Natural killer cell (primary cell): ENCODE measurements at regions not wholly inside any gene's neighbourhood (a gene's known extent, or its start where the extent isn't known, plus 50 kb on each side); places are given as distances from the start of the nearest gene placed in this dataset.

ENCODE experiments used
- ATAC-seq, 3 donors: fragments of 150-1000 bp in 2 of 3; fragments of 200-7000 bp in 1 of 3; cut with Tn5 transposase; 1 replicate in 1 of 3; 2 replicates in 2 of 3; pipeline ENCODE4 v1.10.0; 2021; ENCODE audit warnings: mild to moderate bottlenecking in 2 of 3, moderate library complexity in 2 of 3
- DNase-seq, 2 donors: peaks; one replicate each; pipeline versions ENCODE4 v3.0.0 to v3.0.0-alpha.2; 2013 to 2021; ENCODE audit warnings: mixed read lengths in 1 of 2
- H3K27ac ChIP-seq: one replicate; pipeline ENCODE4 v1.5.1; 2013; ENCODE audit warnings: mild to moderate bottlenecking, low read length
- H3K27me3 ChIP-seq: one replicate; pipeline ENCODE4 v1.6.1; 2013; ENCODE audit warnings: low read length; ENCODE audit not compliant: control insufficient read depth, insufficient read depth
- H3K36me3 ChIP-seq: one replicate; pipeline ENCODE4 v1.6.1; 2013; ENCODE audit warnings: low read length; ENCODE audit not compliant: control insufficient read depth, insufficient read depth
- H3K4me1 ChIP-seq: one replicate; pipeline ENCODE4 v1.6.1; 2013; ENCODE audit warnings: low read length; ENCODE audit not compliant: control insufficient read depth, insufficient read depth
- H3K4me3 ChIP-seq: one replicate; pipeline ENCODE4 v1.5.1; 2013; ENCODE audit warnings: low read length
- H3K9me3 ChIP-seq: one replicate; pipeline ENCODE4 v1.6.1; 2013; ENCODE audit warnings: low read length; ENCODE audit not compliant: control insufficient read depth, insufficient read depth
- H3K27ac Mint-ChIP-seq, 2 donors: one replicate each; pipeline ENCODE4 v1.8.0; 2022; ENCODE audit warnings: mild to moderate bottlenecking in 2 of 2, mixed read lengths in 2 of 2, moderate library complexity in 1 of 2
- H3K27me3 Mint-ChIP-seq, 2 donors: one replicate each; pipeline ENCODE4 v1.8.0; 2022; ENCODE audit warnings: low read depth in 2 of 2, mixed read lengths in 2 of 2
- H3K36me3 Mint-ChIP-seq: one replicate; pipeline ENCODE4 v1.8.0; 2022; ENCODE audit warnings: mixed read lengths
- H3K4me1 Mint-ChIP-seq, 2 donors: one replicate each; pipeline ENCODE4 v1.8.0; 2022; ENCODE audit warnings: mixed read lengths in 2 of 2
- H3K4me3 Mint-ChIP-seq: one replicate; pipeline ENCODE4 v1.8.0; 2022; ENCODE audit warnings: mild to moderate bottlenecking, moderate library complexity, mixed read lengths
- H3K9me3 Mint-ChIP-seq, 2 donors: one replicate each; pipeline ENCODE4 v1.8.0; 2022; ENCODE audit warnings: mixed read lengths in 2 of 2
- CTCF ChIP-seq: fragments of 200-600 bp; IDR thresholded peaks from one replicate; pipeline ENCODE4 v1.8.0; 2022; ENCODE audit warnings: antibody characterized with exemption
- WGBS: methylation state at CpG from one replicate; pipeline ENCODE4 v1.1.7; 2013; ENCODE audit warnings: missing lambda C conversion rate; ENCODE audit not compliant: insufficient coverage; 5-methylcytosine and 5-hydroxymethylcytosine counted together
- intact Hi-C: fragments of 100-400 bp; cut with micrococcal nuclease; formaldehyde crosslinking; loops from one replicate; pipeline ENCODE4 v1.14.2; 2022

DNA sequence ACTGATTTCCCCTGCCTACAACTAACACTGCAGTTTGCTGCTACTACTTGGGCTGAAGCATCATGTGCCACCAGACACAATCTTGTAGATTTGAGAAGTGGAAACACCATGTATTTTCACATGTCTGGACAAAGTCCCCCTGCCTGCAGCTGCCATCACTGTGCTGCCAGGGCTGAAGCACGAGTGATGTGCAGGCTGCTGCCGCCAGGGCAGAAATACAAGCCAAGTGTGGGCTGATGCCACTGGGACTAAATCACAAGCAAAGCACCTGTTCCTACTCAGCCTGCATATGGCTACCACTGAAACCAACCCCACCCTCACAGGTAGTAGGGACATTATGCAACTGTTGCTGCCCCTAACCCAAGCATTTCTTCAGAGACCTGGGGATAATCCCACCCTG lies 179.5 kb upstream of the SLC35G4 start:
- ATAC-seq = no peak

DNA sequence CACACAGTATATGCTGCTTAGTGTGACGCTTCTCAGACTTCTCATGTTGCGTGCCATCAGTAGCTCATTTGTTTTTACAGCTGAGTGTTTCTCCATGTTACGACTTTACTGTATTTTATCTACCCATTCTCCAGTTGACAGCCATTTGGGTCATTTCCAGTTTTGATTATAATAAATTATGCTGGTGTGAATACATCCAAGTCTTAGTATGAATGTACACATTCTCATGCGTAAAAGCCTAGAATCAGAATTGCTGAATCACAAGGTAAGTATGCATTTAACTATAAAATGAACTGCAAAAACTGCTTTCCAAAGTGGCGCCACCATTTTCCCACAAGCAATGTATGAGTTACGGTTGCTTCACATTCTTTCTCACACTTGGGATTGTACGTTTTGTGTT lies 184.2 kb upstream of the SLC35G4 start:
- no peak for TF ChIP-seq CTCF
- Mint-ChIP-seq H3K4me3 (no peak overlapping the region), H3K4me1 (no peaks in the 10 kb centered on the region), H3K27ac (no peak overlapping the region), H3K27me3 (no peaks in the 10 kb centered on the region), H3K36me3 (no peaks in the 10 kb centered on the region), H3K9me3 (peaks cover 6% of the 10 kb centered on the region in 2 donors)
- DNase-seq (no peak), ATAC-seq (no peak)
- 79% methylated on average over 6 of the region's 7 CpGs for WGBS
- Histone ChIP-seq H3K36me3 (no peaks in the 10 kb centered on the region), H3K9me3 (no peaks in the 10 kb centered on the region), H3K27ac (no peak overlapping the region), H3K4me3 (no peak overlapping the region), H3K27me3 (no peaks in the 10 kb centered on the region), H3K4me1 (no peaks in the 10 kb centered on the region)
- intact Hi-C loops = no loop called here

More for the DNA sequence above, 179.5 kb upstream of the SLC35G4 start:
- intact Hi-C loops = no loop called here
- Histone ChIP-seq H3K27me3 (no peaks in the 10 kb centered on the region), H3K27ac (no peak overlapping the region), H3K36me3 (no peaks in the 10 kb centered on the region), H3K4me1 (no peaks in the 10 kb centered on the region), H3K9me3 (peaks cover 8% of the 10 kb centered on the region), H3K4me3 (no peak overlapping the region)
- Mint-ChIP-seq H3K27me3 (no peaks in the 10 kb centered on the region), H3K27ac (no peak overlapping the region), H3K4me1 (no peaks in the 10 kb centered on the region), H3K4me3 (no peak overlapping the region), H3K36me3 (no peaks in the 10 kb centered on the region), H3K9me3 (peaks cover 2 to 4% of the 10 kb centered on the region in 2 donors)
- DNase-seq = no peak
- 95% methylated on average over 2 of the region's 2 CpGs for WGBS
- TF ChIP-seq CTCF = no peak

GRCh38 chr18:11419338-11419737 lies 190.1 kb upstream of the SLC35G4 start:
- Mint-ChIP-seq H3K36me3 (no peaks in the 10 kb centered on the region), H3K27me3 (no peaks in the 10 kb centered on the region), H3K4me1 (no peaks in the 10 kb centered on the region), H3K27ac (no peak overlapping the region), H3K4me3 (no peak overlapping the region), H3K9me3 (peaks cover 5 to 6% of the 10 kb centered on the region in 2 donors)
- Histone ChIP-seq H3K27me3 (no peaks in the 10 kb centered on the region), H3K27ac (no peak overlapping the region), H3K4me3 (no peak overlapping the region), H3K4me1 (no peaks in the 10 kb centered on the region), H3K36me3 (no peaks in the 10 kb centered on the region), H3K9me3 (no peaks in the 10 kb centered on the region)
- ATAC-seq (no peak), DNase-seq (no peak)
- WGBS = 0% methylated on average over 1 of the region's 1 CpG
- intact Hi-C loops = no loop called here
- no peak for TF ChIP-seq CTCF

- Histone ChIP-seq H3K27ac (no peak overlapping the region), H3K36me3 (no peaks in the 10 kb centered on the region), H3K27me3 (no peaks in the 10 kb centered on the region), H3K4me3 (no peak overlapping the region), H3K9me3 (no peaks in the 10 kb centered on the region), H3K4me1 (no peaks in the 10 kb centered on the region)
- Mint-ChIP-seq H3K4me3 (no peak overlapping the region), H3K27me3 (no peaks in the 10 kb centered on the region), H3K4me1 (no peaks in the 10 kb centered on the region), H3K9me3 (no peaks in the 10 kb centered on the region), H3K36me3 (no peaks in the 10 kb centered on the region), H3K27ac (no peak overlapping the region)
- 82% methylated on average over 5 of the region's 5 CpGs for WGBS
- ATAC-seq (no peak), DNase-seq (no peak)
- no peak for TF ChIP-seq CTCF
- intact Hi-C loops = no loop called here
Measured at GRCh38 chr18:11412811-11413210, 196.6 kb upstream of the SLC35G4 start.
